HG03103 (cell line): ENCODE measurements at regions not wholly inside any gene's neighbourhood (a gene's known extent, or its start where the extent isn't known, plus 50 kb on each side); places are given as distances from the start of the nearest gene placed in this dataset.

Experiments used
- ATAC-seq: cut with Tn5 transposase; IDR thresholded peaks from one replicate; pipeline ENCODE4 v1.9.1; 2021; ENCODE audit warnings: low read depth; ENCODE audit not compliant: unreplicated experiment

DNA sequence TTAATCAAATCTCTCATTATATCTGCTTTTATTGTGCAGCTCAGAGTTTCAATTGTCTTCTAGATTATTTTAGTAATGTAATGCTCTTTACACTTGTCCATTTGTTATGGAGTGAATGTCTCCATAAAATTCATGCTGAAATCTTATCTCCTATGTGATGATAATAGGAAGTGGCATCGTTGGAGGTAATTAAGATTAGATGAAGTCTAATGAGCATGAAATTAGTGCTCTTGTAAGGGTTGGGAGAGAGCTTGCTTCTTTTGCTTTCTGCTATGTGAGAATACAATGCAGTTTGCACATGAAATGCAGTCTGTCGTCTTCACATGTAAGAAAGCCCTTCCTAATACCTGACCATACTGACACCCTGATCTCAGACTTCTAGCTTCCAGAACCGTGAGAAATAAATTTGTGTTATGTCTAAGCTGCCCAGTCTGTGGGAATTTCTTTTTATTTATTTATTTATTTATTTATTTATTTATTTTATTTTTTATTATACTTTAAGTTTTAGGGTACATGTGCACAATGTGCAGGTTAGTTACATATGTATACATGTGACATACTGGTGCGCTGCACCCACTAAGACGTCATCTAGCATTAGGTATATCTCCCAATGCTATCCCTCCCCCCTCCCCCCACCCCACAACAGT is 1399.2 kb upstream of the CDH6 start:
- no peak for ATAC-seq

DNA sequence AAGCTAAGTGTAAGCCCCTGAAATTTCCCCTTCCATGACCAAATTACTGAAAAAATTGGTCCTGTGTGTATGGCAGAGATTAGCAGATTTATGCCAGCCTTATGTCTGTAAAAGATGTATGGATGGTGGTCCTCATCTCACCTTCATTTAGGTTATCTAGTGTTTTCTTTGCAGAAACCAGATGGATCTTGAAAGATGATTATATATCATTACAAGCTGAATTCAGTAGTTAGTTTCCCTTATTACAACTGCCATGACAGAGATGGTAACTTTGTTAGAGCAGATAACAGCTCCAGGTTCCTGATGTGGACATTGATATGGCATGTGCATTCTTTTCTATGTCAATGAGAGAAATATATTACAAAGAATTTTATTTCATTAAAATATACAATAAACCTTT is 1403.2 kb upstream of the CDH6 start:
- ATAC-seq = no peak

DNA sequence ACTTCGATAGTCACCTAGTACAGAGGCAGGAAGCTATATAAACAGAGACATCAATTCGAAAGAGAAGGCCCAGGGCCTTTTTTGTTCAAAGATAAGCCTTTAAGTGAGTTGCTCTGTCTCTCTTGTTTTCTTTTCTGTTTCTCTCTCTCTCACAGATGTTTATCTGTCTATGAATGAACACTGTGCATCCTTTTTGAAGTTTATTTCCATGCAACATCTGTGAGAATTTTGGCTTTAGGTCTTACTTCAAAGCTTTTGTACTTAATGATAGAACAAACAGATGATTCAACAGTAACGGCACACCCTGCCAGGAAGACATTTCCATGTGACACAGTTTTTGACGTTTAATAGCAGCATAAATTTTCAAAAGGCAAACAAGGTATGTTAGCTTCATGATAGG is 1413.1 kb upstream of the CDH6 start:
- ATAC-seq = no peak

DNA sequence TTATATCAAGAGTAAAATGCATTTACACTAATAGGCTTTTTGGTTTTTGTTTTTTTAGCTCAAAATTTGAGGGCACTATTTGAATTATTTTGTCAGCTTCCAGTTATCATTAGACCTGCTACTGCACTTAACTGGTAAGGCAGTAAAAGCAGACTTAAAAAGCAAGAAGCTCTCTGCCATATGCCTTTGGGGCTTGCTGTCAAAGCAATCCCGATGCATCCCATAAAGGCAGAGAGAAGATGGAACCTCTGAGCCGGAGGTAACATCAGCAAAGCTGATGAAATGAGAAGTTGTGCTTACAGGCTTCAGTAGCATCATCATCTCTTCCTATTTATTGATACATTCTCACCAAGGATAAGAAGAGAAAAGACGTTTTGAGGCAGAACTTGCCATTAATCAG is 1414.3 kb upstream of the CDH6 start:
- no peak for ATAC-seq

DNA sequence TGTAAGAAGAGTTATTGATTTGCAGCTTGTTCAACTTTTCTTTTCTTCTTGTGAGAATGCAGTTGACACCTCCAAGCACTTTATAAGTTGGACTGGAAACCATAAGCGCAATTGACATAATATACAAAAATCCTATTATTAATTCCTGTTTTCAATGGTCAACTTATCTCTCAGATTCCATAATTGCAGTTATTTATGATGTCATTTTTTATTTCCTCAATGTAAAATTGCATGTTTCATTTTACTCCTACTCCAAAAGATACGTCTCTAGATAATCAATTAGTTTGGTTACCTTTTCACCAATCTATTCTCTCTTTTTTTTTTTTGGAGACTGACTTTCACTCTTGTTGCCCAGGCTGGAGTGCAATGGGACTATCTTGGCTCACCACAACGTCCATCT is 1416.1 kb upstream of the CDH6 start:
- ATAC-seq = no peak

DNA sequence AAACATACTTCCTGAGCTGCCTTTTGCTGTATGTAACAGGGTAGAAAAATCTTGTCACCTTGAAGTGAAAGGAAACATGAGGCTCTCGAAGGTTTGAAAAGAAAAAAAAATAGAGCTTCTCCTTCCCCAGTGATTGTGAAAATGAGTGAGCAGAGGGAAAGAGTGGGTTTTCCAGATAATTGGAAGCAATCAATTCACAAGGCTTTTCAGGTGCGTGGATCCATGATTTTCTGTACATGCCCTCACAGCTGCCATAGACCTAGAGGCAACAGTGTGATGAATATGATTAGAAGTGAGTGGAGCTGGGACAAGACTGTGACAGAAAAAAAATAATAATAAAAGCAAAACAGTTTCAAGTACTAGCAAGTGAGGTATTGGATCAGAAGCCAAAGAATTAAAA is 1422.5 kb upstream of the CDH6 start:
- ATAC-seq = no peak

DNA sequence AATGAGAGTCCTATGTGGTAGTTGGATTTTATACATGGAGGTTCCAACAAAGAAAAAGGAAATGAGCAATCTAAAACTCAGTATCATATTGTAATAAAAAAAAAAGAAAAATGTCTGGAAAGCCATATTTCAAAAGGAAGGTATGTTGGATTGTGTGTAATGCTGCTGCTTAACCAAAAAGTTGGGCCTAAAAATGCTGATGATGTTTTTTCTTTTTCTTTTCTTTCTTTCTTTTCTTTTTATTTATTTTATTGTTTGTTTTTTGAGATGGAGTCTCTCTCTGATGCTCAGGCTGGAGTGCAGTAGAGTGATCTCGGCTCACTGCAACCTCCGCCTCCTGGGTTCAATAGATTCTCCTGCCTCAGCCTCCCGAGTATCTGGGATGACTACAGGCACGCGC is 1424.0 kb upstream of the CDH6 start:
- no peak for ATAC-seq

DNA sequence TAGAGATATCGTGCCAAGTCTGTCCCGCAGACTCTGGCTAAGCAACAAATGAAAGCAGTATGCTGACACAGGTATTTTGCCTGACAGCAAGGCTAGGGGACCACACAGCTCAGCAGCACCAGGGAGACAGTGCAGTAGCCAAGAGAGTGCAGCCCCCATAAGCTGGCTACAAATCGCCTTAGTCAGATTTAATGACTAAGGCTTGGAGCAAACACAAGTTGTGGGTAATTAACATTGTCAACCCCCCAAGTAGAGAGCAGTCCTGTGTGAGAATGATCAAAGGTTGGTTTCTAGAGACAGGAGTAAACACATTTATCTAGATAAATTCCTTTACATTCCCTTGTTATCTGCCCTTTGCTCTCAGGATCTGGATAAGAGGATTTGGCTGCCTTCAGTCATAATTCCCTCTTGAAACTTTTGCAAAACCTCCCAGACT is 1434.5 kb upstream of the CDH6 start:
- ATAC-seq = no peak

DNA sequence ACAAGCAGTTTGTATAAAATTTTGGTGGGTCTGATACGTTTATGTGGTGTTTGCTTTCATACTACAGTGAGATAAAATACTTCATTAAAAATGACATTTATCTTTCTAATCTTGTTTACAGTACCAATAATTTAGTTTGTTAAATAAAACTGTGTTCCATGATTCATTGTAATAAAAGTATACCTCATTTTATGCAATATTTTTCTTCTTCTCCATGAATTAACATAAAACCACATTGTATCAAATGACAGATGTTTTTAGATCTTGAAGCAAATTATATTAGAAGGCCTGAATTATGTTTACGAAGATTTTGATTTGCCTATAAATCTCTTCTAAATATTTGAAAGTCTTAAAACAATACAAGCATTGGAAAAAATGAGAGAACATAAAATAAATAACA is 1443.0 kb upstream of the CDH6 start:
- ATAC-seq = no peak

DNA sequence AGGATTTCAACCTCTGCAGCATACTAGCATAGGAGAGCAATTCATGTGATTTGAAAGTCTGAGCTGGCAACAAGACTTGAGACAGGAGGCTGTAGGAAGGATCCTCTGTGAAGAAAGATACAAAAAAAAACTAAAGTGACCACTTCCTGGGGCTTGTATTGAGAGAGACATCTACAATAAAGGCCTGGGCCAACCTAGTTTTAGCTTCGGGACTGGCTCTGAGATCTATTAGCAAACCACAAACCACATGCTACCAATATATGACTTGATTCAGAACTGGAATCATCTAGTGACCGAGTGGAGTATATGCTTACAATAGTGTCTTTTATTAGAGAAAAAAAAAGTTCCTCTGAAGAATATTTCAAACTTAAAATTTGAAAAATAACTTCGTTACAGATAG is 1448.9 kb upstream of the CDH6 start:
- no peak for ATAC-seq

DNA sequence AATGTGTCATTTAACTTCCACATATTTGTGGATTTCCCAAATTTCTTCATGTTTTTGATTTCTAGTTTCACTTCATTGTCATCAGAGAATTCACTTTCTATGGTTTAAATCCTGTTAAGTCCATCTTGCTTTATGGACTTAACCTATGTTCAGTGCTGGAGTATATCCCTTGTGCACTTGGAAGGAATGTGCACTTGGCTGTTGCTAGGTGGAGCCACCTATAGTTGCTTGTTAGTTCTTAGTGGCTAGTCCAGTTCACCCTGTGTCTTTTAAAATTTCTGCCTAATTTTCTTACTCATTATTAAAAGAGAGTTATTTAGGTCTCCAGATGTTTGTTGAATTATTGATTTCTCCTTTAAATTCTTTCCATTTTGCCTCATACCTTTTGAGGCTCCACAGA is 1472.5 kb upstream of the CDH6 start:
- no peak for ATAC-seq

DNA sequence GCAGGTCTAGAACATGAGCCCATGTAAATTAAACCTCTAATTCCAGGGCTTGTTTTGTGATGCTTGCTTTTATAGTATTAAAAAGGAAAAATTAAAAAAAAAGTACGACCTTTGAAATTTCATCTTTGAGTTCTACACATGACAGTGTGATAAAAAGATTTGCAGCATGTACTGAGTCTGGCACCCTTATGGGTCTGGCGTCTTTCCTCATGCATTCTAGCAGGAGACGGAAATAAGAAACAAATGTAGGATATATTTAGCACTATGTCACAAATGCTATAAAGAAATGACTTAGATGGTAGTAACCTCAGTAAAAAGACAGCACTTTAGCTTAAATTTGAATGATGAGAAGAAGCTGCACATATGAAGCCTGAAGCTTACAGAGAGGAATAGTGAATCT is 1474.3 kb upstream of the CDH6 start:
- ATAC-seq = no peak

DNA sequence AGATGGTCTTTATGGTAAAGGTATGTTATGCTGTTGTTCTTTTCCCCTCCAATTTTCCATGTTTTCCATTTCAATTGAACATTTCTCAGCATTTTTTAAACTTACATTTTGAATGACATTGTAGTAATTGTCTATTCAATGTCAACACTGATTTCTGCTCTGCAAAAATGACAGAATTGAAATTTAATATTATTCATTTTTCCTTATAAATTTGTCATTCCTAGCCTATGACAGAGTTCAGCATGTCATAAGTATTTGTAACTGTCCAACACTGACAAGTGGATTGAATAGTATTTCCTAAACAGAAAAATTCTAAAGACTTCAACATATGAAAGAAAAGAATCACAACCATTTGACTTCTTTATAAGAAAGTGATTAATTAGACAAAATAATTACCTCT is 1478.3 kb upstream of the CDH6 start:
- no peak for ATAC-seq

DNA sequence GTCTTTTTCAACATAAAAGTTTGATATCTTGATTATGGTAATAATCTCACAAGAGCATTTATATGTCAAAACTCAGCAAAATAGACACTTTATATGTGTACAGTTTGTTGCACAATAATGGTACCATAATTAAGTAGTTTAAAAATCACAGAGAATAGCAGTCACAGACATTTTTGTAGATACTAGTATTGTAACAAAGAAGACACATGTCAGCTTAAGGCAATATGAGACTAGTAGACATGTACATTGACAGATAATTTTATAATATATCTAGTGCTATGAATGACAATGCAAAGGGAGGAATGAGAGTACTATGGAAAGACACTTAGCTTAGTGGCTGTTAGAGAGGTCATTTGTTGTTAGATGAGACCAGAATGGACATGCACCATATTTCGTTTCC is 1490.6 kb upstream of the CDH6 start:
- ATAC-seq = no peak

DNA sequence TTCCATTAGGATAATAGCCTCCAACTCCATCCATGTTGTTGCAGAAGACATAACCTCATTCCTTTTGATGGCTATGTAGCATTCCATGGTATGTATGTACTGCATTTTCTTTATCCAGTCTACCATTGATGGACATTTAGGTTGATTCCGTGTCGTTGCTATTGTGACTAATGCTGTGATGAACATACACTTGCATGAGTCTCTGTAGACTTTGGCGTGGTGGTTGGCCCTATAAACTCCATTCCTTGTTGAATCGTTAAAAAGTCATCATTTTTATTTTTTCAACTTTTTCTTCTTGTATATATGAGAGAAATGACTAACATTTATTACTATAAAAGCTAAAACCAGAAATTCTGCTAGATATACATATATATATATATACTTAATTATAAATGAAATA is 1491.9 kb upstream of the CDH6 start:
- ATAC-seq = no peak

DNA sequence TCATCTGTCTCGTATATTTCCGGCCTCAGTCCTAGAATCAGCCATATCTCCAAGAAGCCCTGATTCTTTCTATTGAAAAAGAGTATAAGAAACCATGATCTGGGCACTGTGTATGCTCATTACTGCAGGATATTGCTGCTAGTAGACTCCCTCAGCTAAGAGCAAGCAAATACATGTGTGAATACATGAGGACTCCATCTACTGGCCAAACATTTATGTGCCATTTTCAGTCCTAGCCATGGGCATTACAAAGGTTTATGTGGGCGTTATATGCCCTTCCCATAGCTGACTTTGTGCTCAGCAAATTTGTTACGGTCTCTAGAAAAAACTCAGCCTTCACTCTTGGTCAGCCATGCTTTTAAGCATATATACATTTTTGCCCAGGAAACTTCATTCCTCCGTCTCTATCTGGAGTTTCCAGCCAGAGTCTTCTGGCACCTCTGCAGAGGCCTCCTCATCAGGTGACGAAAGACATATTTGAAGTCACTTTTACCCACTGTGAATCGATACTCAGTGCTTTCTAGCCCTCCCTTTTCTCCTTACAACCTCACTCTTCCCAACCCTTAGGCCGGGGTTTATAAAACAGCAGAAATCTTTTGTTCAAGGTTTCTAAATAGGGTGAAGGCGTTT is 1495.6 kb upstream of the CDH6 start:
- no peak for ATAC-seq

DNA sequence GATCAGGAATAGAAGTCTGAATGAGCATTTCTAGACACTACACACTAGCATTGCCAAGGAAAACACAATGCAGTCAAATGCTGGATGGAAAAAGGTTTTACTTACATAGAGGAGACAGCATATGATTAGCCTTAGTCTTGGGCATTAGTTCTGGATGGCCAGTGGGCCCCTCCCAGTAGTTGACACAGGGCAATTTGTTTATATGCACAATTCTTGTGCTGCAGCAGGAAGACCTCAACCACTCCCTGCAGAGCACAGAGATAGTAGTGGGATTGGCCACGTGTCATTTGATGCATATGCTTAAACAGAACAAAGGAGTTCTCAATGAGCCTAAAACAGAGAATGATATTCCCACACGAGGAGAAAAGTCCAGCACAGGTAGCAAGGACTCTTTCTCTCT is 1496.2 kb upstream of the CDH6 start:
- no peak for ATAC-seq

DNA sequence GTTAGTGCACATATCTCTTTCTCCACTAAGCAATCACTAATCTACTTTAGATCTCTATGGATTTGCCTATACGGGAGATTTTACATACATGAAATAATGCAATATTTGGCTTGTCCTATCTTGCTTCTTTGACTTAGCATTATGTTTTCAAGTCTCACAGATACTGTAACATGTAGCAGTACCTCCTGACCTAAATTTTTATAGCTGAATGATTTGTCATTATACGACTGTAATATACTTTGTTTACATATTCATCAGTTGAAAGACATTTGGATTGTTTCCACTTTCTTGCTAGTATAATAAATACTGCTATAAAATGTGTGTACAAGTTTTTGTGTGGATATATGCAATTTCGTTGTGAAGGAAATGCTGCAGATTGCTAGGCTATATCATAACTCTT is 1520.8 kb upstream of the CDH6 start:
- ATAC-seq = no peak

DNA sequence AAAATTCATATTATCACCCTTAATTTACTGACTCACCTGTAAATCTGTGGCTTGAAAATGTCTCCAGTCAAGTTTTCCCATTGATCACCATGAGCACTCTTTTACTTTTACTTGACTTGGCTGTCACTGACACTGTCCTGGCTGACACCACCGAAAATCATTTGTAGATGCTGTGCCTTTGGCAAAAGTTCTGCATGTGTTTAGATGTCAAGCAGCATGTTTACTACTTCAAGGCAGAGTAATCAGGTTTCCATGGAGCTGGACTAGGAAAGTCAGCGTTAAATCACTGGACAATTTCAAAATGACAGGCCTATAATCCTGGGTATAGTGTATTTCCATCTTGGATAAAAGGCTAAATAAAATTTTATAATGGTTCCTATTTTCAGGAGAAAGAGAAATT is 1530.6 kb upstream of the CDH6 start:
- no peak for ATAC-seq

DNA sequence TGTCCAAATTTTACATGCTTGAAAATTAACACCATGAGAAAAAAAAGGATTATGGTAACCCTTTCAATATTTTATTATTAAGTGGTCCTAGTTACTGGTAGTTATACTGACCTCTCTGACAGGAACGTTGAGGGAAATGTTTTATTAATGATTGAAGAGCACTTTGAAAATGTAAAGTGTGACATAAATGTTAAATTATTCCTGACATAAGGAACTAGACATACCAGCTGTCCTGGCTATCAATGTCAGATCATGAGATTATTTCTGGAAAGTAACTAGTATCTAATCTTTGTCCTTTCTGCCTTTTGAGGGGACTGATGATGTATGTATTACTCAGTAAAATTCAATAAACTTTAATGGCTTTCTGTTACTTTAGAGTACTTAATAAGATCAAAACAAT is 1538.5 kb upstream of the CDH6 start:
- no peak for ATAC-seq

DNA sequence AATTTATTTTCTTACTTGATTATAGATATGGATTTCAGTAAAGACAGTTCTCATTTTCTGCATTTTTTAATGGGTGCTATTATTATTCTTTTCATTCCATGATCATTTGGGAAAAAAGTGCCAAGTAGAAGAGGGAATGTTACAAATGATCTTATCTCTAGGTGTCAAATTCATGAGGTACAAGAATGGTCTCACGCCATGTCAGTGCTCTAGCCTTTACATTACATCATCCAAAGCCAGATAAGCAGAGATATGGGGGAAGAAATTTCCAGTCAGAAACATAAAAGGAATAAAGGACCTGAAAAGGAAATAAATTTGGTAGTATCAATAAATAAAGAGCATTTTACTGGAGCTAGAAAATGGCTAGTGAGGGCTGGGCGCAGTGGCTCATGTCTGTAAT is 1544.2 kb upstream of the CDH6 start:
- no peak for ATAC-seq

DNA sequence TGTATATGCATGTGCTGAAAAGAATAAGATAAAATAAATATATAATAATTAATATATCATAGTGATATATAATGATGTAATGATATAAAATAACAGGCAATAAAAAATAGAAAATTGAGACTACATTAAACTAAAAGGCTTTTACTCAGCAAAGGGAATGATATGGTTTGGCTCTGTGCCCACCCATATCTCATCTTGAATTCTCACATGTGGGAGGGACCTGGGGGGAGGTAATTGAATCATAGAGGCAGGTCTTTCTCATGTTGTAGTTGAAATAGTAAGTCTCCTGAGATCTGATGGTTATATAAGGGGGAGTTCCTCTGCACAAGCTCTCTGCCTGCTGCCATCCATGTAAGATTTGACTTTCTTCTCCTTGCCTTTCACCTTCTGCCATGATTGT is 1550.9 kb upstream of the CDH6 start:
- ATAC-seq = no peak

DNA sequence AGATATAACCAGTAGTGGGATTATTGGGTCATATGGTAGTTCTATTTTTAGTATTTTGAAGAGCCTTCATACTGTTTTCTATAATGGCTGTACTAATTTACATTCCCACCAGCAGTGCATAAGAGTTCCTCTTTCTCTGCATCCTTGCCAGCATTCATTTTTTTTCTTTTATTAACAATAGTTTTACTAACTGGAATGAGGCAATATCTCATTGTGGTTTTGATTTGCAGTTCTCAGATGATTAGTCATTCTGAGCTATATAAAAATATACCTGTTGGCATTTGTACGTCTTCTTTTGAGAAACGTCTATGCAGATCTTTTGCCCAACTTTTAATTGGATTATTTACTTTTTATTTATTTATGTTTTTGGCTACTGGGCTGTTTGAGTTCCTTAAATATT is 1579.3 kb upstream of the CDH6 start:
- ATAC-seq = no peak
